Hepatocyte (in vitro differentiated cells): ENCODE measurements at regions not wholly inside any gene's neighbourhood (a gene's known extent, or its start where the extent isn't known, plus 50 kb on each side); places are given as distances from the start of the nearest gene placed in this dataset.

ENCODE experiments used
- EZH2 ChIP-seq: fragments of 200-600 bp; sonication (generic); IDR thresholded peaks from 2 replicates; pipeline ENCODE4 v1.6.1; 2016; ENCODE audit warnings: antibody characterized with exemption, mild to moderate bottlenecking, borderline replicate concordance
- TF ChIP-seq, protein P1 (sequence below): fragments of 200-600 bp; sonication (generic); IDR thresholded peaks from 2 replicates; pipeline ENCODE4 v1.5.1; 2016; ENCODE audit warnings: antibody characterized with exemption, mild to moderate bottlenecking; ENCODE audit not compliant: poor library complexity

DNA sequence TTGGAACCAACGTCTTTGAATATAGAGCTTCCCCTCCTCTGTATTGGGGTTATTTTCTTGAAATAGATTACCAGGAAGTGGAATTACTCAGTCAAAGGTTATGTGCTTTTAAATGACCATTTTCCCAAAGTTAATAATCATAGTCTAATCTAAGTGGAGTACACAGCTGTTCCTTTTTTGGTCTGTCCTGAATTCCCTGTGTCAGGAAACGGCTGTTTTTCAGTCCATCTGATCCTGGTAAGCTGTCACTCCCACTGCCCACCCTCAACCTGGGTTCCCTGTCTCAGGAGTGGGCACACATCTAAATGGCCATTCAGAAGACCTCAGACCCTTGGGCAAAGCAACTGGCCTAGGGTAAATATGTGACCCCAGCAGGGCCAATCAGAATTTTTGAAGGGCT, 57.6 kb upstream of the KSR1 start:
- TF ChIP-seq, protein P1, sequence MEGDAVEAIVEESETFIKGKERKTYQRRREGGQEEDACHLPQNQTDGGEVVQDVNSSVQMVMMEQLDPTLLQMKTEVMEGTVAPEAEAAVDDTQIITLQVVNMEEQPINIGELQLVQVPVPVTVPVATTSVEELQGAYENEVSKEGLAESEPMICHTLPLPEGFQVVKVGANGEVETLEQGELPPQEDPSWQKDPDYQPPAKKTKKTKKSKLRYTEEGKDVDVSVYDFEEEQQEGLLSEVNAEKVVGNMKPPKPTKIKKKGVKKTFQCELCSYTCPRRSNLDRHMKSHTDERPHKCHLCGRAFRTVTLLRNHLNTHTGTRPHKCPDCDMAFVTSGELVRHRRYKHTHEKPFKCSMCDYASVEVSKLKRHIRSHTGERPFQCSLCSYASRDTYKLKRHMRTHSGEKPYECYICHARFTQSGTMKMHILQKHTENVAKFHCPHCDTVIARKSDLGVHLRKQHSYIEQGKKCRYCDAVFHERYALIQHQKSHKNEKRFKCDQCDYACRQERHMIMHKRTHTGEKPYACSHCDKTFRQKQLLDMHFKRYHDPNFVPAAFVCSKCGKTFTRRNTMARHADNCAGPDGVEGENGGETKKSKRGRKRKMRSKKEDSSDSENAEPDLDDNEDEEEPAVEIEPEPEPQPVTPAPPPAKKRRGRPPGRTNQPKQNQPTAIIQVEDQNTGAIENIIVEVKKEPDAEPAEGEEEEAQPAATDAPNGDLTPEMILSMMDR: no peak
- no peak for TF ChIP-seq EZH2
